ENCODE measurements at regions not wholly inside any gene's neighbourhood (a gene's known extent, or its start where the extent isn't known, plus 50 kb on each side); places are given as distances from the start of the nearest gene placed in this dataset.

DNA sequence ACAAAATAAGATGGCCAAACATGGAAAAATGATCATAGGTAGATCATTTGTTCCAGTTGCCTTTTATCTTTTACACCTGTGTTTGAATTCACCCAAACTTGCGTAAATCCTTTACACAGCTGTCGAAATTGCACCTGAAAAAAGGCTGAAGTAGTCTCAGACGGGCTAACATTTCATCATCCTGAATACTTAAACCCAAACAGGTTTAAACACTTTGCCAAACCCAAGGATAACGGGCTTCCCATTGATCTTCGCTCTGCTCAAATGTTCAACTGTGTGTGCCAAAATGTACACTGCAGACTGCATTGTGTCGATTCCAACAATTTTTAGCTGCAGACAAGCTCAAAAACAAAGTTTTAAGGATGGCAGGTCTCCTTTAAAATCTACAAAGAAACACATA lies 288.7 kb upstream of the DDHD1 start:
- no peaks in the 10 kb centered on the region for H3K4me1 ChIP-seq (ENCODE audit: insufficient read depth)
- TF ChIP-seq, protein P1, sequence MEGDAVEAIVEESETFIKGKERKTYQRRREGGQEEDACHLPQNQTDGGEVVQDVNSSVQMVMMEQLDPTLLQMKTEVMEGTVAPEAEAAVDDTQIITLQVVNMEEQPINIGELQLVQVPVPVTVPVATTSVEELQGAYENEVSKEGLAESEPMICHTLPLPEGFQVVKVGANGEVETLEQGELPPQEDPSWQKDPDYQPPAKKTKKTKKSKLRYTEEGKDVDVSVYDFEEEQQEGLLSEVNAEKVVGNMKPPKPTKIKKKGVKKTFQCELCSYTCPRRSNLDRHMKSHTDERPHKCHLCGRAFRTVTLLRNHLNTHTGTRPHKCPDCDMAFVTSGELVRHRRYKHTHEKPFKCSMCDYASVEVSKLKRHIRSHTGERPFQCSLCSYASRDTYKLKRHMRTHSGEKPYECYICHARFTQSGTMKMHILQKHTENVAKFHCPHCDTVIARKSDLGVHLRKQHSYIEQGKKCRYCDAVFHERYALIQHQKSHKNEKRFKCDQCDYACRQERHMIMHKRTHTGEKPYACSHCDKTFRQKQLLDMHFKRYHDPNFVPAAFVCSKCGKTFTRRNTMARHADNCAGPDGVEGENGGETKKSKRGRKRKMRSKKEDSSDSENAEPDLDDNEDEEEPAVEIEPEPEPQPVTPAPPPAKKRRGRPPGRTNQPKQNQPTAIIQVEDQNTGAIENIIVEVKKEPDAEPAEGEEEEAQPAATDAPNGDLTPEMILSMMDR (IDR thresholded peaks at IDR 0.05), result no peak
- no peak for TF ChIP-seq EP300 (IDR thresholded peaks at IDR 0.05)
- TF ChIP-seq POLR2A (IDR thresholded peaks at IDR 0.05), result no peak
- no peak overlapping the region for H3K27ac ChIP-seq
- no peak overlapping the region for H3K4me3 ChIP-seq
- WGBS, 3 donors, result 89 to 93% (median 91%) methylated on average over 6 of the region's 6 CpGs
- intact Hi-C loops (cut with DNase I), result no loop called here
- H3K36me3 ChIP-seq, result no peaks in the 10 kb centered on the region
- H3K9me3 ChIP-seq, result no peaks in the 10 kb centered on the region
- H3K27me3 ChIP-seq, result no peaks in the 10 kb centered on the region
- no peak for DNase-seq

DNA sequence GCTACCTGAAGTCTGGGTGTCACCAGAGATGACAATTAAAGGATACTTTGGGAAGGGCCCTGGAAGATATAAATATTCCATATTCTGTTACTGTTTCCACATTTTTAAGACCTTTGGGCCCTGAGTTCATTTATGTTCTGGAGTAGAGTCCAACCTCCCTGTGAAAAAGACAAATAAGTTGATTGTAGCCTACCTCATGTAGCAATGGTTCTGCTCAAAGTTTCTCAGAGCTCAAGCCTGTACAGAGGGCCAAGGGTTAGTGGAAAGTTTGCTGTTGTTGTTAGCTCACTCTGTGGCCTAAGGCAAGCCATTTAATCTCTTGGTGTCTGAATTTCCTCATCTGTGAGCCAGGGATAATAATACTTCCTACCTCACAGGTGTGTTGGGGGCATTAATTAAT lies 284.7 kb upstream of the DDHD1 start:
- H3K27me3 ChIP-seq, result no peaks in the 10 kb centered on the region
- no peaks in the 10 kb centered on the region for H3K9me3 ChIP-seq
- H3K4me3 ChIP-seq, result no peak overlapping the region
- TF ChIP-seq POLR2A (IDR thresholded peaks at IDR 0.05) (no peak), EP300 (IDR thresholded peaks at IDR 0.05) (no peak)
- TF ChIP-seq, protein P1 (IDR thresholded peaks at IDR 0.05), result no peak
- H3K36me3 ChIP-seq, result no peaks in the 10 kb centered on the region
- DNase-seq, result no peak
- H3K4me1 ChIP-seq (ENCODE audit: insufficient read depth), result no peaks in the 10 kb centered on the region
- intact Hi-C loops (cut with DNase I), result no loop called here
- no peak overlapping the region for H3K27ac ChIP-seq

DNA sequence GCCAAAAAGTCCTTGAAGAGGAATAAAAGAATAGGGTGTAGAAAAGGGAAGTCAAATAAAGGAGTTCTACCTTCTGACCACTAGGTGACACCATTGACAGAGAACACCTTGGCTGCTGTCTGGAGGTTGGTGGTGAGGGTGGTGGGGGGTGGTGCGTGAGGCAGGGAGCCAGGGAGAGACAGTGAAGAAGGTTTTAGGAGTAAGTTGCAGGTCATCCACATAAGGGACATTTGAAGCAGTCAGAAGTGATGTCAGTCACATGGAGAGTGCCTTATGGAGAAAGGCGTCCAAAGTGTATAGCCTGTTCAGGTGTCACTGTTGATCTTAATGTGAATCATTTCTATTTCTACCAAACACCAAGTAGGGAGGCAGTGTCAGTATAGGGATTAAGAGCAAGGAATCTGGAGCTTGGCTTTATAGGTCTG lies 279.3 kb upstream of the DDHD1 start:
- Histone ChIP-seq H3K27ac (no peak overlapping the region), H3K36me3 (no peaks in the 10 kb centered on the region), H3K27me3 (no peaks in the 10 kb centered on the region), H3K4me1 (ENCODE audit: insufficient read depth) (no peaks in the 10 kb centered on the region), H3K9me3 (no peaks in the 10 kb centered on the region), H3K4me3 (no peak overlapping the region)
- no peak for DNase-seq
- 37 to 56% (median 39%) methylated on average over 2 of the region's 2 CpGs for WGBS, 3 donors
- intact Hi-C loops (cut with DNase I), result no loop called here
- TF ChIP-seq, protein P1 (IDR thresholded peaks at IDR 0.05), result no peak
- TF ChIP-seq EP300 (IDR thresholded peaks at IDR 0.05), result no peak

DNA sequence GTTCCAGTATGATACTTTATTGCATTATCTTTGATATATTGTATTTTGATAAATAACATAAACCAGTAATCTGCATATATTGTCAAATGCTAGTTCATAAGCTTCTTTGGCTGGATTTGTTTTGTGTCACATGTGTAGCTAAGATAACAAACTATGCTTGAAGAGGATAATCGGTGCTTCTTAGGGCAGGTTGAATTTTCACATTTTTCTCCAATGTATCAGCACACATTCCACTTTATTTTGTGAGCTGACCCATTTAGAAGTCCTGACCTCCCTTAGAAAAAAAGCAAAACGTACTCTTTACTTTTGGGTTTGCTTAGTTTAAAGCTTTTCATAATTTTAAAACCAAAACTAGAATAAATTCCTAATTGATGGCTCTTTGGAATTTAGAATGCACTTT lies 277.7 kb upstream of the DDHD1 start:
- no peaks in the 10 kb centered on the region for H3K27me3 ChIP-seq
- 19 to 31% (median 24%) methylated on average over 2 of the region's 2 CpGs for WGBS, 3 donors
- no peak overlapping the region for H3K4me3 ChIP-seq
- no peaks in the 10 kb centered on the region for H3K9me3 ChIP-seq
- no peak for DNase-seq
- no peaks in the 10 kb centered on the region for H3K36me3 ChIP-seq
- TF ChIP-seq POLR2A (IDR thresholded peaks at IDR 0.05) (no peak), EP300 (IDR thresholded peaks at IDR 0.05) (no peak)
- TF ChIP-seq, protein P1 (IDR thresholded peaks at IDR 0.05), result no peak
- intact Hi-C loops (cut with DNase I), result no loop called here
- no peaks in the 10 kb centered on the region for H3K4me1 ChIP-seq (ENCODE audit: insufficient read depth)
- H3K27ac ChIP-seq, result no peak overlapping the region

Data from ovary (tissue), 7 donors.